Activated CD4-positive, alpha-beta T cell treated with anti-CD3 and anti-CD28 coated beads for 4 hours (primary cell): ENCODE measurements at regions not wholly inside any gene's neighbourhood (a gene's known extent, or its start where the extent isn't known, plus 50 kb on each side); places are given as distances from the start of the nearest gene placed in this dataset.

Source experiments
- DNase-seq, 2 donors: peaks; one replicate each; pipeline ENCODE4 v3.0.0-alpha.2; 2020

GRCh38 chr6:16974704-16975359 lies 127.0 kb upstream of the STMND1 start:
- no peak for DNase-seq

DNA sequence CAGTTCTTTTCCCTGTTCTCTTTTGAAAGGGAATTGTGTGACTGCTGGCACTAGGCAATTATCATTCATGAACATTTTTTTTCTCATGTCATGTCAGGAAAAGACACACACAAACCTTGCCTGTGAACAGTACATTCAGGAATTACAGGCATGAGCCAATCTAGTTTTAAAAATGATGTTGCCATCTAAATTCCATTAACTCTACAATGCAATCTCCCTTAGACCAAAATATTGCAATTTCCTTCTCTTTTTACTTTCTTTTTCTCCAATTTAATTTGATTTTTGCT lies 127.5 kb upstream of the STMND1 start:
- DNase-seq: no peak

GRCh38 chr6:16973545-16974386 lies 128.1 kb upstream of the STMND1 start:
- DNase-seq: no peak

DNA sequence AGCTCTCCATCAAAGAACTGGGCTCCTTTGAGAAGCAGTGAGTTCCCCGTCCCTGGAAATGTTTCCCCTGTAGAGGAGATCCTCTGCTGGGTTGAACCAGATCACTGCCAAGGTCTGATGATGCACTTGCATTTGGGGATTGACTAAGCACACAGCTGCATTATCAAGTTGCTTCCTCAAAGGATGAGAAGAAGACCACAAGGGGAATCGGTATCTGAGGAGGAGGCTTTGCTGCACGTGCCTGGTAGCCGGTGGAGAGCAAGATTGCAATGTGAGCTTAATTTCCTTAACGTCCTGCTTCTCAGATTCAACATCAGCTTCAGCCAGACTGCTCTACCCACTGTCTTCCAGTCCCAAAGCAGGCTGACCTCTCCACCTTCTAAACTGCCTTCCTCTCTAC lies 128.8 kb upstream of the STMND1 start:
- DNase-seq: no peak

- no peak for DNase-seq
Observed at GRCh38 chr6:16972535-16972934, 129.3 kb upstream of the STMND1 start.

DNA sequence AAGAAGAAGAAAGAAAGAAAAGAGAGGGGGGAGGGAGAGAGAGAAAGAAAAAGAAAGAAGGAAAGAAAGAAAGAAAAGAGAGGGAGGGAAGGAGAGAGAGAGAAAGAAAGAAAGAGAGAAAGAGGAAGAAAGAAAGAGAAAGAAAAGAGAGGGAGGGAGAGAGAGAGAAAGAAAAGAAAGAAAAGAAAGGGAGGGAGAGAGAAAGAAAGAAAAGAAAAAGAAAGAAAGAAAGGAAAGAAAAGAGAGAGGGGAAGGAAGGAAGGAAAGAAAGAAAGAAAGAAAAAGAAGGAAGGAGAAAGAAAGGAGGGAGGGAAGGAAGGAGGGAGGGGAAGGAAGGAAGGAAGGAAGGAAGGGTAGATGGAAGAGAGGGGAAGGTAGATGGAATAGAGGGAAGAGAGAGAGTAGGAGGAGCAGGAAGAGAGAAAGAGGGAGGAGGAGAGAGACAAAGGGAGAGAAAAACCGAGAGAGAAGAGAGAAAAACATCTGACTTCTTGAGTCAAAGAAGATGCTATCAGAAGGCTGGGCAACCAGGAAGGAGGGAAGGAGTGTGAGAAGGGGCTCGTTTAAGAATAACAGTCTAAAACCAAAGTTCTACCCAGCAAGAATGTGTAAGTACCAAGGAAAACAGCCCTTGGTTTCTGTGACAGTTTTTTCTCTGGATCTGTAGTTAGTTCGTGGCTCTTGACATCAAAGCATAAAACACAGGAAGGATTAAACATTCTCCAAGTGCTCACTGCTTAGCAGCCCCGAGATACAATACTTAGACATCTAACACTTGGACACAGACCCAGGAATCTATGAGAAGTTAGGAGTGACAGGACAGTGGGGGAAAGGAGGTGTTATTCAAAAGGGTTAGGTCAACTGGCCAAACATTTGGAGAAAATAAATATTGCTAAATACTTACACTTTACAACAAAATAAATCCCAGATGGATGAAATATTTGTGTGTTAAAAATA lies 131.9 kb upstream of the STMND1 start:
- DNase-seq: no peak

- no peak for DNase-seq
Observed at GRCh38 chr6:16968101-16968500, 133.7 kb upstream of the STMND1 start.

- no peak for DNase-seq
Observed at GRCh38 chr6:16967470-16967817, 134.4 kb upstream of the STMND1 start.

DNA sequence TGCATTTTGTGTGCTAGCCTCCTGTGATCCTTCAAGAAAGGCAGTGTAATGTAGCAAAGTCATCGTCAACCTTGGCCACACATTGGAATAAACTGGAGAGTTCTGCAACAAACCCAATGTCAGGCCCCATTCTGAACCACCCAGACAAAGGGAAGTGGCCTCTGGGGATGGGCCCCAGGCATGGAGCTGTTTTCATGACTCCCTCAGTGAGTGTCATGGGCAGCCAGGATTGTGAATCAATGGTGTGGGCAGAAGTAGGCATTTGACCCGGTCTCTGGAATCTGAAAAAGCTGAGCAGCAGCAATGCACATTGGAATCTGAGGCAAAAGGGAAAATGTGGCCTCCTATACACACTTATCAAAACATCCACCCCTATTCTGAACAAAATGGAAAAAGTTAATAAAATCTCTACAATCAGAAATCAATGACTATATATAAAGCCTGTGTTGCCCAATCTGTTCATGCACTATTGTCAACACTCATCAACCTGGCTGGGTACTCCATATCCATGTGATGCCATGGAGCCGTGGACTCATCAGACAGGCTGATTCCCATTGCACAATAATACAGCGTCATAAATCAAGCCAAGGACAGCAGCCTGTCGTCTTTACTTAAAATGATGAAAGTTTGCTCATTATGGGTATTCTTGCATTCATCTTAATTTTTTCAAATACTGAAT lies 134.9 kb upstream of the STMND1 start:
- DNase-seq: no peak

- DNase-seq: no peak
Observed at GRCh38 chr6:16965689-16966088, 136.2 kb upstream of the STMND1 start.

- DNase-seq: peak; percentile 39 to 51
Observed at GRCh38 chr6:16964553-16965499, 137.0 kb upstream of the STMND1 start.

DNA sequence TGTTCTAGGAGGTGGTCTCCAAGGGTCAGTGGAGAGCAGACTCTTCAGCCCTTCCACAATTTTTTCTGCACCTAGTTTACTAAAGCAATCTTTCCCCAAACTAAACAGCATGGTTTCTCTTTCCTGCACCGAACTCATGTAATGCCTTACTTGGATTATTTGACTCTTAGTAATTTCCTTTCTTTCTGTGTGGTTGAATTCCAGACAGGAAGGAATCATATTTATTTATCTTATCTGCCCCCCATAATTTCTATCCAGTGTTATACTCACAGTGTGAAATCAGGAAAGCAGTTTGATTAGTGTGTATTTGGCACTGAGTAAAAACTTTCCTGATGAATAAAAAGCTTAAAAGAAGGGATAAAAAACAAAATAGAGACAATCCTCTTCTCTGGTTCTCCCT lies 140.3 kb upstream of the STMND1 start:
- DNase-seq: no peak

- no peak for DNase-seq
Observed at GRCh38 chr6:16959789-16960188, 142.1 kb upstream of the STMND1 start.

DNA sequence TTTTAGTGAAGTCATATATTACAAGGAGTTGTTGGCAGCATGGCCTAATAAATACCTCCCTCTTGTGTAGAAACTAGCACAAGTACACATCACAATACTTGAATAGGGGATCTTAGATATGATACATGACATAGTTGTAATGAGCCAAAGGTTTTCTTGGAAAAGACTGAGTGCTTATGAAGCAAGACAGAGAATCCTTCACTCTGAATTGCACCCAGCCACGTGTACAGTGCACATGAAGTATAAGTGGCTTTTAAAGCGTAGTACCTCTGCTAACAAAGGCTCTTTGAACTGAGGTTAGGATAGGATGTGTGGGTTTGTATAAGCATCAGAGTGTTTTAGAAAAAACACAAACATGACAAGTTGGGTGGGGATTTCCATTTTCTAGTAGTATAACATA lies 145.5 kb upstream of the STMND1 start:
- no peak for DNase-seq

- no peak for DNase-seq
Observed at GRCh38 chr6:16955899-16956298, 146.0 kb upstream of the STMND1 start.

DNA sequence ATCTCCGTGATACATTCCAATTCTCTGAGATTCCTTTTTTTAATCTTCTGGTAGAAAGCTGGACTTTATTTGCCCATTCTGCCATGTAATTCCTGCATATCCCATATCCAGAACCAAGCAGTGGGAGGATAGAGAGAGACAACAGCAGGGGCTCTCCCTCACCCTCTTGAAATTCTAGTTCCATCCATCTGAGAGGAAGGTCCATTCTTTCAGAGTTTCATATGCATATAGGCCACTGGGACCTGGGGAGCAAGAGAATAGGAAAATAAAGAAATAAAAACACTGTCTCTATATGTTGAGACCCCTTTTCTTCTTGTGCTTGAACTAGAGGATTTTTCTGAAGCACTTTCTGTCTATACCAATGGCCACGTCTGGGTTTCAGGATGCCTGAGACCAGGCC lies 147.9 kb upstream of the STMND1 start:
- no peak for DNase-seq

DNA sequence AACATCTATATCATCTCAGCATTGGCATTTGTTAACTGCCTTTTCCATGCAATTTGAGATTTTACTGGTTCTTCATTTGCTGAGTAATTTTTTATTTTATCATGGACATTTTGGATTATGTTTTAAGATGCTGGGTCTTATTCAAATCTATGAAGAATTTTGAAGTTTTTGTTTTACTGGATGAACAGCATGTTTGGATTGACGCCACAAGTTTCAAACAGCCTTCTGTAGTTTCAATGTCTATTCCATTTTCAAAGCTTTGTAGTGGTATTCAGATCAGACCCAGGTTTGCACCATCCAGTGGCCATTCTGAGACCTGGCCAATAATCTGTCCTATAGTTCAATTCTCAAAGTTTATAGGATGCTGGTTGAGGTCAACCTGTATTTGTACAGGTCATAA lies 148.4 kb upstream of the STMND1 start:
- no peak for DNase-seq

- DNase-seq: no peak
Observed at GRCh38 chr6:16950825-16951495, 150.9 kb upstream of the STMND1 start.

DNA sequence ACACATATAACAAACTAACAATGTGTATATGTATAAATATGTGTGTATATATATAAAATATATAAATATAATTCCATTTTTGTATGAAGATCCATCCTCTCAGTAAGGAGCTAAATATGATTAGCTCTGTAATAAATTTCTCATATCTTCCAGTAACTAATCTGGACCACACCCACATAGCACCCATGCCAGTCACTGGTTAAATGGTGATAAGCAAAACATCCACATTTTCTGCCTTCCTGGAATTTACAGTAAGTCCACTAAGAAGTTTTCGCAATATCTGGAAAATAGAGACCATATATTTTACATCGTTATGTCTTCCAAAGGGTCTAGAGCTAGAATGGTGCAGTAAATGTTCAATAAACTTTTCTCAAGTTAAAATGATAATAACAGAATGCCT lies 151.5 kb upstream of the STMND1 start:
- DNase-seq: no peak

DNA sequence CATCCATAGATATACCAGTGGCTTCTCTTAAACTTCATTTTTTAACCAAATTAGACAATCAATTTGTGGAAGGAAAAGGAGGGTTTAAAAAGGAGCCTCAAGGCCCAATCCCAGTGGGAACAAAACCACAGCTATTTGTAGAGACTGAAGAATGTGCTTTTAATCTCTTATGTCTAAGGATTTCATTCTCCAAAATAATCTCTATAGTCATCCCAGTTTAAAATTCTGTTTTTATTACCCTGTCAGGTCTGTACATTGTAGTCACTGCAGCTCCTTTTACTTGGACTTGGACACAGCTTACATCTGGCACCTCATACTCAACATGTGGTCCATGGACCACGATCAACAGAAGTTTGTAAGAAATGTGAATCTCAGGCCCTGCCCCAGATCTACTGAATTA lies 152.1 kb upstream of the STMND1 start:
- DNase-seq: no peak

DNA sequence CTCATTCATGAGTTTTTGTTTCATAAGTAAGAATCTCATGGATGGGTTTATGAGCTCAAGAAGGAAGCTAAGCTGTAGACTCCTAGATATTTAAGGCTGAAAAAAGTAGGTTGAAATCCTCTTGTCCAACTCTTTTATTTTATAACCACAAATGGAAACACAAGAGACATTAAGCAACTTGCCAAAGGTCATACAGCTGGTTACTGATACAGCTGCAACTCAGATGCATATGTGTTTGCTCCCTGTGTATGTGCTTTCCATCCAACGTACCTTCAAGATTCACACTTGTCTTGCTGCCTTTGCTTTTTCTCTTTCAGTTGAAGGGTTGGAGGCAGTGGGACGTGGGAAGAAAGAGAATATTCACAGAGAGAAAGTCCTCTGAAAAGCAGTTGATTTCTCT lies 153.5 kb upstream of the STMND1 start:
- DNase-seq: no peak
